Natural killer cell (primary cell): ENCODE measurements at regions not wholly inside any gene's neighbourhood (a gene's known extent, or its start where the extent isn't known, plus 50 kb on each side); places are given as distances from the start of the nearest gene placed in this dataset.

Experiments used
- ATAC-seq, 3 donors: fragments of 150-1000 bp in 2 of 3; fragments of 200-7000 bp in 1 of 3; cut with Tn5 transposase; 1 replicate in 1 of 3; 2 replicates in 2 of 3; pipeline ENCODE4 v1.10.0; 2021; ENCODE audit warnings: mild to moderate bottlenecking in 2 of 3, moderate library complexity in 2 of 3
- DNase-seq, 2 donors: peaks; one replicate each; pipeline versions ENCODE4 v3.0.0 to v3.0.0-alpha.2; 2013 to 2021; ENCODE audit warnings: mixed read lengths in 1 of 2
- H3K27ac ChIP-seq: one replicate; pipeline ENCODE4 v1.5.1; 2013; ENCODE audit warnings: mild to moderate bottlenecking, low read length
- H3K27me3 ChIP-seq: one replicate; pipeline ENCODE4 v1.6.1; 2013; ENCODE audit warnings: low read length; ENCODE audit not compliant: control insufficient read depth, insufficient read depth
- H3K36me3 ChIP-seq: one replicate; pipeline ENCODE4 v1.6.1; 2013; ENCODE audit warnings: low read length; ENCODE audit not compliant: control insufficient read depth, insufficient read depth
- H3K4me1 ChIP-seq: one replicate; pipeline ENCODE4 v1.6.1; 2013; ENCODE audit warnings: low read length; ENCODE audit not compliant: control insufficient read depth, insufficient read depth
- H3K4me3 ChIP-seq: one replicate; pipeline ENCODE4 v1.5.1; 2013; ENCODE audit warnings: low read length
- H3K9me3 ChIP-seq: one replicate; pipeline ENCODE4 v1.6.1; 2013; ENCODE audit warnings: low read length; ENCODE audit not compliant: control insufficient read depth, insufficient read depth
- H3K27ac Mint-ChIP-seq, 2 donors: one replicate each; pipeline ENCODE4 v1.8.0; 2022; ENCODE audit warnings: mild to moderate bottlenecking in 2 of 2, mixed read lengths in 2 of 2, moderate library complexity in 1 of 2
- H3K27me3 Mint-ChIP-seq, 2 donors: one replicate each; pipeline ENCODE4 v1.8.0; 2022; ENCODE audit warnings: low read depth in 2 of 2, mixed read lengths in 2 of 2
- H3K36me3 Mint-ChIP-seq: one replicate; pipeline ENCODE4 v1.8.0; 2022; ENCODE audit warnings: mixed read lengths
- H3K4me1 Mint-ChIP-seq, 2 donors: one replicate each; pipeline ENCODE4 v1.8.0; 2022; ENCODE audit warnings: mixed read lengths in 2 of 2
- H3K4me3 Mint-ChIP-seq: one replicate; pipeline ENCODE4 v1.8.0; 2022; ENCODE audit warnings: mild to moderate bottlenecking, moderate library complexity, mixed read lengths
- H3K9me3 Mint-ChIP-seq, 2 donors: one replicate each; pipeline ENCODE4 v1.8.0; 2022; ENCODE audit warnings: mixed read lengths in 2 of 2
- WGBS: methylation state at CpG from one replicate; pipeline ENCODE4 v1.1.7; 2013; ENCODE audit warnings: missing lambda C conversion rate; ENCODE audit not compliant: insufficient coverage; 5-methylcytosine and 5-hydroxymethylcytosine counted together
- intact Hi-C: fragments of 100-400 bp; cut with micrococcal nuclease; formaldehyde crosslinking; loops from one replicate; pipeline ENCODE4 v1.14.2; 2022
- TF ChIP-seq, protein P1 (sequence below): fragments of 200-600 bp; IDR thresholded peaks from one replicate; pipeline ENCODE4 v1.8.0; 2022; ENCODE audit warnings: antibody characterized with exemption

DNA sequence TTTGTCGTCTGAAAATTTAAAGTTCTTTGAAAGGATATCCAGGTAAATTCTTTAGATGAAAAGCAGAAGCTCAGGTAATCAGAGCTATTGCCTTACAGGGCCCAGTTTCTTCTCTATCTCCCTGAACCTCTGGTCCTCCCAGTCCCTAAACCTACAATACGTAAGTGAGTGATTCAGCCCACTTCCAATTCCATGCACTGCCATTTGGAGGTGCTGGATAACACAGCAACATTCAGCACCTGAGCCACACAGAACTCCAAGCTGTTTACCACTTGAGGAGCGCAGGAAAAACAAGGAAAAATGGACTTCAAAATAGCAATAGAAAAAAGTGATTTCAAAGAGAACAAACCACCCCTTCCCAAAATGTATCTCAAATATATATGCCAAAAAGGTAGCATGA lies 105.0 kb upstream of the DNAJC10 start:
- intact Hi-C loops: no loop called here
- no peak overlapping the region for H3K4me3 ChIP-seq
- Mint-ChIP-seq H3K9me3 (peaks cover 0 to 4% of the 10 kb centered on the region in 2 donors), H3K27ac (no peak overlapping the region), H3K27me3 (no peaks in the 10 kb centered on the region), H3K36me3 (no peaks in the 10 kb centered on the region), H3K4me3 (no peak overlapping the region), H3K4me1 (no peaks in the 10 kb centered on the region)
- H3K4me1 ChIP-seq: no peaks in the 10 kb centered on the region
- no peaks in the 10 kb centered on the region for H3K36me3 ChIP-seq
- ATAC-seq: no peak
- H3K27me3 ChIP-seq: no peaks in the 10 kb centered on the region
- H3K27ac ChIP-seq: no peak overlapping the region
- no peaks in the 10 kb centered on the region for H3K9me3 ChIP-seq
- no peak for DNase-seq
- 77% methylated on average over 3 of the region's 3 CpGs for WGBS
- TF ChIP-seq, protein P1, sequence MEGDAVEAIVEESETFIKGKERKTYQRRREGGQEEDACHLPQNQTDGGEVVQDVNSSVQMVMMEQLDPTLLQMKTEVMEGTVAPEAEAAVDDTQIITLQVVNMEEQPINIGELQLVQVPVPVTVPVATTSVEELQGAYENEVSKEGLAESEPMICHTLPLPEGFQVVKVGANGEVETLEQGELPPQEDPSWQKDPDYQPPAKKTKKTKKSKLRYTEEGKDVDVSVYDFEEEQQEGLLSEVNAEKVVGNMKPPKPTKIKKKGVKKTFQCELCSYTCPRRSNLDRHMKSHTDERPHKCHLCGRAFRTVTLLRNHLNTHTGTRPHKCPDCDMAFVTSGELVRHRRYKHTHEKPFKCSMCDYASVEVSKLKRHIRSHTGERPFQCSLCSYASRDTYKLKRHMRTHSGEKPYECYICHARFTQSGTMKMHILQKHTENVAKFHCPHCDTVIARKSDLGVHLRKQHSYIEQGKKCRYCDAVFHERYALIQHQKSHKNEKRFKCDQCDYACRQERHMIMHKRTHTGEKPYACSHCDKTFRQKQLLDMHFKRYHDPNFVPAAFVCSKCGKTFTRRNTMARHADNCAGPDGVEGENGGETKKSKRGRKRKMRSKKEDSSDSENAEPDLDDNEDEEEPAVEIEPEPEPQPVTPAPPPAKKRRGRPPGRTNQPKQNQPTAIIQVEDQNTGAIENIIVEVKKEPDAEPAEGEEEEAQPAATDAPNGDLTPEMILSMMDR: no peak

DNA sequence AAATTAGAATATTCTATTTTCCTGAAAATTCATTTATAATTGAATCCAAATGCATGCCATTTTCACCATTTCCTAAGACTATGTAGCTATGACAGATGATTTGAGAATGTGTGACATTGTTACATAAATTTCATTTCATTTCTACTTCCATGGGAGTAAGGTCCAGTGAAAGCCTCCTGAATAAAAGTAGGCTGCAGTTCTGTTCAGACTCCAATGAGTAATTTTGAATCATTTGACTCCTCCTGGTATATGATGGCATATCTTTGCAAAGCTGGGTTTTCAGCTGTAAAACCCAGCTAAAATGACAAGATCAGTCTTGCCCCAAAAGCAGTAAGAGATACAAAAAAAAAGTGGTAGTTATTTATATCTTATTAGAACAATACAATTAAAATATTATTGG lies 101.0 kb upstream of the DNAJC10 start:
- intact Hi-C loops: no loop called here
- Mint-ChIP-seq H3K36me3 (no peaks in the 10 kb centered on the region), H3K4me3 (no peak overlapping the region), H3K27me3 (no peaks in the 10 kb centered on the region), H3K9me3 (no peaks in the 10 kb centered on the region), H3K4me1 (no peaks in the 10 kb centered on the region), H3K27ac (no peak overlapping the region)
- no peaks in the 10 kb centered on the region for H3K36me3 ChIP-seq
- H3K27me3 ChIP-seq: no peaks in the 10 kb centered on the region
- TF ChIP-seq, protein P1: no peak
- H3K4me3 ChIP-seq: no peak overlapping the region
- ATAC-seq: no peak
- H3K27ac ChIP-seq: no peak overlapping the region
- no peak for DNase-seq
- no peaks in the 10 kb centered on the region for H3K4me1 ChIP-seq
- no peaks in the 10 kb centered on the region for H3K9me3 ChIP-seq

DNA sequence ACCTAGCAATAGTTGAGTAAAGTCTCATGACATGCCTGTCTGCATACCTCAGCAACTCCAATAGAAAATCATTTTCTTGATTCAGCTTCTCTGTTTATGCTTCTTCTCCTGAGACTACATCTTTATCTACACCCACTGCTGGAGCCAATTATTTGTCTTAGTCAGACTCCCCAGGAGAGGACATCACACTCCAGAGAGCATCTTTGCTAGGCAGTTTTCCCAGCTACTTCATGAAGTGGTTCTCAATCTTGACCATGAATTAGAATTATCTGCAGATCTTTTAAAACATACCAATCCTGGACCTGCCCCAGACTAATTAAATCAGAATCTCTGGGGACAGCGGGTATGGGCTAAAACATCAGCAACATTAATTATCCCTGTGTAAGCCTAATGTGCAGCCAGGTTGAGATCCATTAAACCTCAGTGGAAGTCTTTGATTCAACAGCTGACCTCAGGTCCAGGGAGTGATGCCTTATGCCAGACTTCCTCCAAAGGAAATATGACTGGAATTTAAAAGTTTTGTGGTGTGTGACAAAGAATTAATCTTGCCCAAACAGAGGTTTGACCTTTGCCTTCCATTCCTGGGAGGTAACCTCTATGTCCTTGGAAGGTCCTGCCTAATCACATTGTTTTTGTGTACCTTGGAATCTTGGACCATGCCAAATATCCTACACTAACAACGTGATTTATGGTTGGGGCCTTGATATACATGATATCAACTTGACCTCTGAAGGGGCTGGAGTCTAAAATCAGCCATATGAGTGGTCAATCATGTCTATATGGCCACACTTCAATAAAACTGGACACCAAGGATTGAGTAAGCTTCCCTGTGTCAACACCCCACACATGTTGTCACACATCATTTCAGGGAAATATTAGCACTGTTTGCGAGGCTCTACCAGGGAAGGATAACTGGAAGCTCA lies 99.3 kb upstream of the DNAJC10 start:
- DNase-seq (no peak), ATAC-seq (no peak)
- Histone ChIP-seq H3K4me3 (no peak overlapping the region), H3K27ac (no peak overlapping the region), H3K4me1 (no peaks in the 10 kb centered on the region), H3K36me3 (no peaks in the 10 kb centered on the region), H3K27me3 (no peaks in the 10 kb centered on the region), H3K9me3 (no peaks in the 10 kb centered on the region)
- H3K36me3 Mint-ChIP-seq: no peaks in the 10 kb centered on the region
- H3K9me3 Mint-ChIP-seq: no peaks in the 10 kb centered on the region
- H3K27ac Mint-ChIP-seq: no peak overlapping the region
- intact Hi-C loops: no loop called here
- 86% methylated on average over 3 of the region's 3 CpGs for WGBS
- no peaks in the 10 kb centered on the region for H3K27me3 Mint-ChIP-seq
- H3K4me3 Mint-ChIP-seq: no peak overlapping the region
- TF ChIP-seq, protein P1: no peak
- H3K4me1 Mint-ChIP-seq: no peaks in the 10 kb centered on the region

DNA sequence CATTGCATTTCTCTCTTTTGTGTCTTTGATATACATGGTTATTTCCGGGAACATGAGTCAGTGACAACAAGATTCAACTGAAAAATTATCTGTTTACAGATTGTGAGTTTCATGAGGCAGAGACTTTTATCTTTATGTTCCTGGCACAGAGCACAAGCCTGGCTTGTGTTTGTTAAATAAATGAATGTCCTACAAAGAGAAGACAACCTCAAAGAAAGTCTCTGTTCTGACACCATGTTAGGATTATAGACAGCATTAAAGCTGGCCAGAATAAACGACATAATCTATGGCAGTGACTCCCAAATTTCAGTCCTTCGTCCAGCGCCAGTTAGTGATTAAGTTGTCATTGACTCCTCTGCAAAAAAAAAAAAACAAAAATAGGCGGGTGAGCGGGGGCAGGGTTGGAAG lies 97.4 kb upstream of the DNAJC10 start:
- no peaks in the 10 kb centered on the region for H3K9me3 ChIP-seq
- intact Hi-C loops: no loop called here
- Mint-ChIP-seq H3K27ac (no peak overlapping the region), H3K36me3 (no peaks in the 10 kb centered on the region), H3K4me1 (no peaks in the 10 kb centered on the region), H3K4me3 (no peak overlapping the region), H3K9me3 (no peaks in the 10 kb centered on the region), H3K27me3 (no peaks in the 10 kb centered on the region)
- H3K27me3 ChIP-seq: no peaks in the 10 kb centered on the region
- TF ChIP-seq, protein P1: no peak
- DNase-seq: no peak
- H3K4me3 ChIP-seq: no peak overlapping the region
- 88% methylated on average over 4 of the region's 6 CpGs for WGBS
- no peaks in the 10 kb centered on the region for H3K36me3 ChIP-seq
- H3K4me1 ChIP-seq: no peaks in the 10 kb centered on the region
- no peak for ATAC-seq
- no peak overlapping the region for H3K27ac ChIP-seq
